GM18907 (cell line): ENCODE measurements at regions not wholly inside any gene's neighbourhood (a gene's known extent, or its start where the extent isn't known, plus 50 kb on each side); places are given as distances from the start of the nearest gene placed in this dataset.
A peak's percentile ranks its signal among the peaks of the same experiment; 100 is the strongest.

Source experiments
- ATAC-seq: cut with Tn5 transposase; IDR thresholded peaks from one replicate; pipeline ENCODE4 v1.9.1; 2021; ENCODE audit warnings: mild to moderate bottlenecking, moderate library complexity; ENCODE audit not compliant: unreplicated experiment

DNA sequence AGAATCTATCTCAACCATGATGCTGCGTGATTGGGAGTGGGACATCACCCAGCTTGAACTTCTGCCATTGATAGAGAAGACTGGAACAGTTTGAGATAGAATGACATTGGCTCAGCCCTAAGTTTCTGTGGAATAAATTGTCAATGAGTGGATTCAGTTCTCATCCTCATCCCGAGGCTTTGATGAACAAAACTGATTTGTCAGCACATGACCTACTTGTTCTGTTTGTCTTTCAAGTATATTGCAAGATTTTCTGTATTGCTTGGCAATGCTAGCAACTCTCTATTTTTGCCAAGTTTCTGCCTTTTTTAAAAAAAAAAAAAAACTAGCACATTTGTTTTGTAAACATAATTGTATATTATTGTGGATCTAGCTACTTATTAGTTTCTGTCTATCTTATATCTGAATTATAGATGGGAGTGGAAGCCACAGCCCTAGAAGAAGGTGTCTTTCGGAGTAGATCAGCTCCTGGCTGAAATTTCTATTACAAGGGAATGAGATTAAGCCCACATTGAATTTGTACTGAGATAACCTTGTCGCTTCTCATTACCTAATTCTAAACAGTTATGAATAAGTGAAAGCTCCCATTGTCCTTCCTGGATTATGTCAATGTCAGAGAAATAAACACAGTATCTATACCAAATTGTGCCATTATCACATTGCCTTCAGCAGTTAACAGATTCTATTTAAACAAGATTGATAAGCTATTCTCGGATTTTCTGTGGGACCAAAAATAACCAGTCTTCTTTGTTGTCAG, 166.1 kb downstream of the TNFSF13B start:
- no peak for ATAC-seq

DNA sequence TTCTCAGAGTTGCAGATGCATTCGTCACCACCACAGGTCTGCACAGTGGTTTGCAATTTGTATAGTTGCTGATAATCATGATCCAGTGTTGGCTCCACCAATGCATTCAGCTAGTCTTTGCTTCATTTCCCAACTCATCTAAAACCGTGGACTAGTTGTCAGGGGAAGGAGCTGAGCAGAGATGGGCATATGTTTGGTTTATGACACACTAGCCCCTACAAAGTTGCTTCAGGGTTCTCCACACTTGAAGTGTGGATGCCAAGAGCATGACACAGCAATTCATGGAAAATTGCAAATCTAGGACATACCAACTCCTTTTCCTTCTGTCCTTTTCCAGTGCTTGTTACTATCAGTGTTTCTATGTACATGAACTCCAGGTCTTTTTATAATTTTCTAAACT, 168.0 kb downstream of the TNFSF13B start:
- ATAC-seq = no peak

DNA sequence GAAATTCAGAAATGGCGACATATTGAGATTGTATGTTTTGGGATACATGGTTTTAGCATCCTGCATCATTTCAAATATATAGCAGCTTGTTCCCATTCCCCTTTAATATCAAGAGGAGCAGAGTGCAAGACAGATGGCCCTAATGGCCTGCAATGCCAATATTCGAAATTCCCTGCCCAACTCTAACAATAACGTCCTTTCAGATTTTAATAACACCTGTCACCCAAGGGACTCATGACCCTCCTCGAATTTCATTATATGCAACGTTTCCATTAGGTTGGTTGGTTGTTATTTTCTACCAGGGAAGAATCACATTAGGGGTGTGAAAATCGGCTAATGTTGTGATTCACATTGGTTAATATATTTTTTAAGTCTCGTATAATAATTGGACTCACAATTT, 170.0 kb downstream of the TNFSF13B start:
- no peak for ATAC-seq

DNA sequence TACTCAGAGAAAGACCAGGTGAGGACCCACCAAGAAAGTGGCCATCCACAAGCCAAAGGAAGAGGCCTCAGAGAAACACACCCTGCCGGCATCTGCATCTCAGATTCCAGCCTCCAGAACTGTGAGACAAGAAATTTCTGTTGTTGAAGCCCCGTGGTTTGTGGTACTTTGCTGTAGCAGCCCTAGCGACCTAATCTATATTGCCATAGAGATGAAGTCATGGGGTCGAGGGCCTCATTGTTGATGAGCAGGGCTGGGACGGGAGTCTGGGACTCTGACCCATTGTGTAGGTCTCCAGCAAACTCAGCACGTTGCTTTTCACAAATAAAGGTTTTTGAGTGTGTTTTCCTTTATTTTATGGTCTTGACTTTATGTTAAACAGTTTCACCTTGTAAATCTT, 174.9 kb downstream of the TNFSF13B start:
- ATAC-seq = no peak

DNA sequence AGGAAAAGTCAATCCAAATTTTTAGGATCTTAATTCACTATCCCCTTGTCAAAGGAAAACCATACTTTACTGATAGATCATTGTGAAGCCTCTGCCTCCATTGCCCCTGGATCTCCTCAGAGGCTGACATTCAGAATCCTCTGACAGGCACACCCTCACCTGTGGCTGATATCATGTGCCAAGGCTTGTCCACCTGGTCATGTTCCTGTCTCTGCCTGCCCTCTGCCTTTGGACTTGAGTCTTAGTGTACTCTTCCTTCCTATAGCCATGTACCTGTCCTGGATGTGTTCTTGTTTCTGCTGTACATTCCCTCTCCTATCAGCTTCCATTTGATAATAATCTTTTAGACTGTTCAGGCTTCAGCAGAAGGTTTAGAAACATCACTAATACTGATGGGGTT, 179.4 kb downstream of the TNFSF13B start:
- no peak for ATAC-seq

DNA sequence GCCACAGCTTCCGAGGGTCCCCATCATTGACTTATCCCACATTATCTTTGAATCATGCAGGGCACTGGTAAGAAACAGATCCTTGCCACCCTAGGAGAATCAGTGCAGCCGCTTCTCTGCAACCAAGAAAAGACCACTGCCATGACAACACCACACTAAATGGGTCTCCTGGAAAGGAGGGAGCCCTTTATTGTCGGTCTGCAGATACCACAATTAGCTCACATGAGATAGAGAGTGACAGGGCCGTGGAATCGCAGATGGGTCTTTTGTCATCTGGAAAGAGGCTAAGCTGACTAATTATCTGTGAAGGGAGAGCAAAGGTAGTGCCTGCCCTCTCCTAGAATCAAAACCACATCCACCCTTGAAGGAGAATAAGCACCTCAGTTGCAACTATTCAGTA, 178.3 kb upstream of the MYO16 start:
- ATAC-seq = no peak

DNA sequence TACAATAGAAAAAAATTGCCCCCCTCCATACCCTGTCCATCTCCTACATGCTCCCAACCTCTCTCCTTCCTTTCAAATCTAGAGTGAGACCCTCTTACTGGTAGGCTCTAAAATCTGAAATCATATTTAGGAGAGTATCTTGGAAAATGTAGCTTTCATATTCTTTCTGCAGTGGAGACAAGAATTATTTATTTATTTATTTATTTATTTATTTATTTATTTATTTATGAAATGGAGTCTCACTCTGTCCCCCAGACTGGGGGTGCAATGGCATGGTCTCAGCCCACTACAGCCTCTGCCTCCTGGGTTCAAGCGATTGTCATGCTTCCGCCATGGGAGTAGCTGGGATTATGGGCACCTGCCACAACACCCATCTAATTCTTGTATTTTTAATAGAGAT, 174.1 kb upstream of the MYO16 start:
- ATAC-seq = no peak

DNA sequence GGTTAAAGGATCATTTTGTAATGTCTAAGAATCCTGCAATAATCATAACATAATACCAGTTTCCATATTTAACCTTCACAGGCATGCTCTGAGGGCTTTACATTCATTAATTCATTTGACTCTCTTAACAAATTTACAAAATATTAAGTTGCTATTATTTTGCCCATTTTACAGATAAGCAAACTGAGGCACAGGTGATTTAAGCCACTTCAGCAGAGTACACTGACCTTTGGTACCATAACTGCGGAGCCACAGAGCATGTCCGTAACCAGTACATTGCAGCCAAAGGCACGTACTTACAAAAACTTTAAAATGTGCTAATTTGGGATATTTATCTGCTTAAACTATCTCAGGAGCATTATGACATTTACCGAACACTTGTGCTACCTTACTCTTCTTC, 169.4 kb upstream of the MYO16 start:
- no peak for ATAC-seq

DNA sequence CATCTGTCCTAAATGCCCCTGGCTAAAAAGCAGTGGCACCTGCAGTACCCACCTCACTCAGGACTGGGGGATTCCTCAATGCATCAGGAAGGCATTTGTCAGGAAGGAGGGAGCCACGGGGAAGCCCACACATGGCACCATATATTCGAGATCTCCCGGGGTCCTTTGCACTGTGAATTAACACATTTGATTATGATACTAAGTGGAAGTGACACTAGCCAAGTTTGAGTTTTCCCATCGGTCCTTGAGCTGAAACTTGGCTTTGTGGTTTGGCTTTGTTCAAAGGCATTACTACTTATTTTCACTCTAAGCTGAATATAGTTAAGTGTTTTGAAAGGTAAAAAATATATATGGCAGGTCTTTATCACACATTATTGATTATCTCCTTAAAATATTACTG, 168.7 kb upstream of the MYO16 start:
- no peak for ATAC-seq

DNA sequence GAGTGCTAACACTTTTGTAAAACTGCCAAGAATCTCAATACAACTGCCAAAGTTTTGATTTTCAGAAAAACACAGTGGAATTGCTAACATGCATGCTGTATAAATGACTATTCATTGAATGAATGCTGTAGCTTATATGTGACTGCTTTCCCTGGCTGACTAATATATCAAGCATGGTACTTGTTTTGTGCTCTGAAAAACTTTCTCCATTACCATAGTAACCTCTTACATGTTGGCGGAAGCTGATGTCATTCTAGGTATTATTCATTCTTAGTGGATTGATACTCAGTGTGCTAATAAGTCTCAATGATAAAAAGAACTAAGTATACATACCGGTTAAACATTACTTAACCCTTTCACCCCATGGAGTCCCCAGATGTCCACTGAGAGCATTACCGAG, 166.1 kb upstream of the MYO16 start:
- ATAC-seq = peak; percentile 63

DNA sequence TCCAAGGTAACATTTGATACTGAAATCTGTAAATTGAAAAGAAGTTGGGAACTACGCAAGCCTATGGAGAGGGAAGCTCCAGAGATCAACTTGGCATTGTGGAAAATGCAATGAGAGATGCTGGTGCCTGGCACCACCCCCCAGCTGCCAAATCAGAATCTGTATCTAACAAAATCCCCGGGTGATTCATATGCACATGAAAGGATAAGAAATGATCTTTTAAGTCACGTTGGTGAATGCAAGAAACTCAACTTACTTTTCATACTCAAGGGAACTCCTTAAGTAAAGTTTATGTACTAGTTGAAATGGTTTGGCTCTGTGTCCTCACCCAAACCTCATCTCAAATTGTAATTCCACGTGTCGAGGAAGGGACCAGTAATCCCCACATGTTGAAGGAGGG, 158.5 kb upstream of the MYO16 start:
- ATAC-seq = no peak

DNA sequence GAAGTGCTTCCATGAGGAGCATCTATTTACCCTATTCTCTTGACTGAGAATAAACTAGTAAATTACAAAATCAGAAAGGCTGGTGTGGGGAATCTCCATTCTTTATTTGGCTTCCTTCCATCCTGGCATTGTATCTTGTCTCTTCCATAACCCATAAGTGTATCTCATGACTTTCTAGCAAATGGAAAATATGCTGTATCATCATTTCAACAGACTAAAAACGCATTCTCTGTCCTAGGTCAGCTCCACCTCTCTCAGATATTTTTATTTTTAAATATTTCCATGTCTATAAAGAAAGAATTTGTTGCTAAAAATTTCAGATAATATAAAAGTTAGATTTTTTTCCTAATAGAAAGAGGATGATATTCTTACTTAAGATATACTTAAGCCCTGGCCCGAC, 154.2 kb upstream of the MYO16 start:
- ATAC-seq = no peak

DNA sequence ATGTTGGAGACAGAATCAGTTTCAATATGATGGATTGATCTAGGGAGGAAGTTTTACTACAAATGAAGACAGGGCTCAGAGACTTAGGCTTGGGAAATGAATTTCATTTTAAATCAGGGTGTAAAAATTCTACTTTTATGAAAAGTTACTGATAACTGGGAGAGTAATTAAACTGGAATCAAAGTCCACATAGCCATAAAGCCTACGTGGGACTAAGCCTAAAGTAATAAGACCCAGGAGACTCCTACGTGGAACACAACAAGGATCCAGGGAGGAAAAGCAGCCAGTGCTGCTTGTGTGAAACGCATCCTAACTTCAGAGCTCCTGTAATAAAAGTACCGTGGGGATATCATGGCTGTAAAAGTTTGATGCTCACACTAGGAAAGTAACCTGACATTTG, 152.0 kb upstream of the MYO16 start:
- no peak for ATAC-seq

DNA sequence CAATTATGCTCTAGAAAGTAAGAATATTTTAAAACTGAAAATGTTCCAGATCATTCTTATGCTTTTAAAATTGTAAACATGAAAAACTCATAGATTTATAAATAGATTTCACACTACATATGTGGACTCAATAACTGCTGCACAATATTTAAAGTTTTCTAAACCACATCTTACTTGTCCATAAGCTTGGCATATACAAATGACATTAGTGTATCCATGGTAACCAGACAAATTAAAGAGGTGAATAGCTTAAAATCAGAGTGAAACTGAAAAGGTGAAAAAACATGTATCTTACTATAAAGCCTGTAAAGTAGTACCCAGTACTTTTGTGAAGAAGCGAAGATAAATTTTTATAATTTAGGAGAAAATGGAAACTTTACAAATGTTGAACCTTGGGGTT, 151.2 kb upstream of the MYO16 start:
- ATAC-seq = no peak

DNA sequence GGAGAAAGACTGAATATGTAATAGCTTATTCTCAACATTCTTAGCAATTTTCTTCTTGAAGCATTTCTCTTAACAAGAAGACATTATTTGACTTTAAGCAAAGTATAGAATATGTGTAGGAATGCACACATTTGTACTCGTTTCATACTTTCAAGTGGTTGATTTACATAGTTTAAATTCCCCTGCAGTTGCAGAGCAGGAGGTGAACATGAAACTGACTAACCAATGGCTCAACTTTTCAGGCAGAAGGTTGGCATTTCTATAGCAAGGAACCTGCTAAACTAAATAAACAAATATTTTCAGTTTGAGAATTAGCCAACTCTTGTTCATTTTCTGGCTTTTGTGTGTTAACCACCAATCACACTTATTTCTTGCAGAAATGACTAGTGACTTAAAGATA, 145.4 kb upstream of the MYO16 start:
- ATAC-seq = no peak

DNA sequence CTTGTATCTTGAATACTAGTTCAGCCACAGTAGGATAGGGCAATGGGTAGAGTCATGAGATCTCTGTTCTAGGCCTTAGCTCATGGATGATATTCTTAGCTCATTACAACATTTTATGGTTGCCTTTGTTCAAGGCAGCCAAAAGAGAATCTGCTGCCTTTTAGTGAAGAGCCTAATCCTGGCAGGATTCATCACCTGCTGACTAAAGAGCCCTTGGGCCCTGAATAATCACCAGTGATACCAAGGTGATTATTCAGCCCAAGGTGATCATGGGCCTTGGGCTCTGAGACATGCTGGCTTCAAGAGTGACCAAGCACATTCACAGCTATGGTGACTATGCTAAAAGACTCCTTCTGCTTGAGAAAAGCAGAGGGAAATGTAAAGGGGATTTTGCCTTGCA, 143.3 kb upstream of the MYO16 start:
- ATAC-seq = no peak

DNA sequence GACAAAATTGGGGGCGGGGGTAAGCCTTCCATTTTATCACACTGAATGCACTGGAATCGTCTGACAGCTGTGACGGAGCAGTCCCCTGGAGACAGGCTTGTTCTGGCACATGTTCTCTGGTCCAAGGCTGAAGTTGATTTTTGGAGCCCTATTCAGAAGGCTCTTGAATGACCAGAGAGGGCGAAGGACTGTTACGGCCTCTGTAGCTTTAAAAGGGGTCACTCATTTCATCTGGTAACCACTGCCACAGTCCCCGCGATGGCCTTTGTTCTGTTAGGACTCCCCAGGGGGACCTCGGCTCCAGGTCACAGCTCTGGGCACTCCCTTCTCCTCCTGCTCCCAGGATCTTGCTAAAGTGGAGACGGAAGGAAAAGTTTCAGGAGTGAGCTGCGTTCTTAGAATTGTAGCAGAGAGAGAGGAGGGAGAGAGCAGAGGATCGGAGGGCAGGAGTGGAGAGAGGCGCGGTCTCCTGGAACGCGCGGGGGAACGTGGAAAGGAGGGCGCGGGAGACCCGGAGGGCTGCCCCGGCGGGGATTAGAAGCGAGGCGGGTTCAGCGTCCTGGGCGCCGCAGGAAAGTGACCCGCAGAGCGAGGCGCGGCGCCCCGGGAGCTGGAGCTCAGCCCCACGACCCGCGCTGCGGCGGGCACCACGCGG, 134.3 kb upstream of the MYO16 start:
- no peak for ATAC-seq

DNA sequence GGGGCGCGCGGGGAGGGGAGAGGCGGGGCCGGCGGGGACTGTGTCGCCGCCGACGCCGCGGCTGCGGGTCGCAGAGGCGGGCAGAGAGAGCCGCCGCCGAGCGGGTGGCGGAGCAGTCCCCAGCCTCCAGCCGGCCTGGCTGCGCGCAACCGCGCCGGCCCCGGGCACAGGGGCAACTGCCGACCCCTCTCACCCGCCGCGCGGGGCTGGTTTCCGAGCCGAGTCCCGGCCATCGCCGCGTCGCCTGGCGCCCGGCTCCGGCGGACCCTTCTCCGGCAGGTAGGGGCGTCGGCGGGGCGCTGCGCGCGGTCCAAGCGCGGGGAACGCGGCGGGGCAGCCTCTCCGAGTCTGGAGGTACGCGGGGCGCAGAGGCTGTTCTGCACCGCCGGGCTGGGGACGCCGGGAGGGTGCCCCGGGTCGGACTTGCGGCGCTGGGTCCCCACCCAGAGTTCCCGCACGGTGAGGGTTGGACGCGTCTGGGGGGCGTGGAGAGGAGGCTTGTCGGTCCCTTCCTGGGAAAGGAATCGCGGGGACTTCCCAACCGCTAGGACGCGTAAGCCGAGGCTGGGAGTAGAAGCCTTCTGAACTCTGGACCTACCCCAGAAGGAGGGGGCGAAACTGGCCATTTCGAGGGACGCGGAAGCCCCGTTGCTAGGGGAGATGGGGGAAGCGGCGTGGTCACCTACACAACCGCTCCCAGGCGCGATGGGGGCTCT, 133.6 kb upstream of the MYO16 start:
- ATAC-seq = no peak

DNA sequence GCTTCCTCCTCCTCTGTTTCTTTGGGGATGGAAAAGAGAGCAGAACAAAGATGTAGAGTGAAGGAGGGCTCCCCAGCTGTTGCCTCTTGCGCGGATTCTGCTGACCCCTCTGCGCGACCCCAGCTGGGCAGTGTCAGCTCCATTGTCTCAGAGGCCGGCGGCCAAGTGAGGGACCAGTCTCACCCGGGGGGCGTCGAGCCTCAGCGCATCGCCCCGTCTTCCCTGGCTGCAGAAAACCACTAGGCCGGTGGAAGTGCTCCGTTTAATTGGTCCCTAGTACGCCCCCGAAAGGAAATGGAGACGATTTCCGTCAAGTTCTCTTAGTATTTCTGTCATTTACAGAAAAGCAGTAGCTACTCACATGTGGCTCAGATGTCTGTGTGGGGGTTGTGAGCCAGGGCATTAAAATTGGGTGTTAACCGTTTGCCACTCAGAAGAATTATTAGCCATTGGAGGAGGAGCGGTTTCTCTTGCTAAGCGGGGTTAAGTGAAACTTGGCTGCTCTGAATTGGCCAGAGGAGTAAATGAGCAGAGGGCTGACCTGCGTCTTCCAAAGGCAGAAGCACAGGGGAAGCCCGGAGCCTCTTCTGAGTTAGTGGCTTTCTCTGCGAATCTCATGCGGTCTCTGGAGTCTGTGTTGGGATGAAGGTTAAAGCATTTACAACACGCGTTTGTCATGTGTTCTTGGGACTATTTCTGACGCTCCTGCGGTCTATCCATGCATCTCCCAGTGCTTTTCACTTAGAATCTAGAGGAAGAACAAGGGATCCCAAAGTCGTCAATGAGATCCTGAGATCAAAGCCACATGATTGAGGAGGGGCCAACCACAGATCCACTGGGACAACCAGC, 132.8 kb upstream of the MYO16 start:
- ATAC-seq = no peak

DNA sequence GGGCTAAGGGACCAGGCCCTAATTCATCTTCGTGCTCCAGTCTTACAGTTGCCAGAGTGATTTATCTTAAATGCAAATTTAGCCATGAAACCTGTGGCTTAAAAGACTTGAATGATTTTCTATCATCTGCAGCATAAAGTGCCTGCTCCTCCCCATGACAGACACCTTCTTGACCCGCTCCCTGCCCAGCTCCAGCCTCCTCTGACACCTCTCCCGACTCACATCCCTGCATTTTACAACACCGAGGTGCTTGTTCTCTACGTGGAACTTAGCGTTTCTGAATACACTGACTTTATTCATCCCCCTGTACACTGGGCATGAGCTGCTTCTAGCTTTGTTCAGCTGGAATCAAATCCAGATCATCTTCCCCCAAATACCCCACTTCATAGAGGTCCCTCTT, 128.7 kb upstream of the MYO16 start:
- no peak for ATAC-seq

DNA sequence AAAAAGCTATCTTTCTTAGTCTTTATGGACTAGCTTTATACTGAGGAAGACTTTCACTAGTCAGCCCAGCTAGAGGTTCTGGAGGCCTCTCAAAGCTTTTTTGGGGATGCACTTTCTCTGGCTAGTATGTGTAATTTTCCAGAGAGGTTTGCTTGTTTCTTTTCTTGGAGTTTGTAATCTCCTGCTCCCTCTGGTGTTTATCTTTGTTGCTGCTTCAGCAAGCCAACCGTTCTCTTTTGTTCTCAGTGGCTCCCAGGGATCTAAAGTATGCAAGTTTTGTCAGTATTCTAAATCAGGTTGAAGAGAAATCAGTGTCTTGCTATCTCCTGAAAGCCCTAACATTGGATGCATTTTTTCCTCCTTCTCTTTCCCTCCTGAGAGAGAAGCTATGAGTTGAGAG, 121.1 kb upstream of the MYO16 start:
- ATAC-seq = no peak
